ENCODE measurements at regions not wholly inside any gene's neighbourhood (a gene's known extent, or its start where the extent isn't known, plus 50 kb on each side); places are given as distances from the start of the nearest gene placed in this dataset.

DNA sequence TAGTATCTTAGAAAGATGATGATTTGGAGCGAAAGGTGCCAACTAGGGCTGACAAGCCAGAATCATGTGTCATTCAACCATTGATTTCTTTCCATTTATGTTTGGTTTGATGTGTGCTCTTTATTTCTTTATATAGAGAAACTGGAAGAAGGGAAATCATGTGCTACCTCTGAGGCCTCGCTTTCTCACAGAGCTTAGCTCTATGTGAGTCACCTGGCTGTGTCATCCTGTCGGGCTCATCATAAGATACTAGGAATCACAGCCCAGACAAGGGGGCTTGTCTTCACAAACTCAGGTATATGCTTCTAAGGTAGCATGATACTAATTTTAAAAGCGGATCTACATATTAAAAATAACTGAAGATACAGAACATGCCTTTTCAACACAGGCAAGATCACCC is 81.7 kb upstream of the GPM6B start:
- H3K4me1 ChIP-seq, result peaks cover 0 to 33% of the 10 kb centered on the region in 2 donors
- H3K27ac ChIP-seq, result no peak overlapping the region
- TF ChIP-seq, protein P1, sequence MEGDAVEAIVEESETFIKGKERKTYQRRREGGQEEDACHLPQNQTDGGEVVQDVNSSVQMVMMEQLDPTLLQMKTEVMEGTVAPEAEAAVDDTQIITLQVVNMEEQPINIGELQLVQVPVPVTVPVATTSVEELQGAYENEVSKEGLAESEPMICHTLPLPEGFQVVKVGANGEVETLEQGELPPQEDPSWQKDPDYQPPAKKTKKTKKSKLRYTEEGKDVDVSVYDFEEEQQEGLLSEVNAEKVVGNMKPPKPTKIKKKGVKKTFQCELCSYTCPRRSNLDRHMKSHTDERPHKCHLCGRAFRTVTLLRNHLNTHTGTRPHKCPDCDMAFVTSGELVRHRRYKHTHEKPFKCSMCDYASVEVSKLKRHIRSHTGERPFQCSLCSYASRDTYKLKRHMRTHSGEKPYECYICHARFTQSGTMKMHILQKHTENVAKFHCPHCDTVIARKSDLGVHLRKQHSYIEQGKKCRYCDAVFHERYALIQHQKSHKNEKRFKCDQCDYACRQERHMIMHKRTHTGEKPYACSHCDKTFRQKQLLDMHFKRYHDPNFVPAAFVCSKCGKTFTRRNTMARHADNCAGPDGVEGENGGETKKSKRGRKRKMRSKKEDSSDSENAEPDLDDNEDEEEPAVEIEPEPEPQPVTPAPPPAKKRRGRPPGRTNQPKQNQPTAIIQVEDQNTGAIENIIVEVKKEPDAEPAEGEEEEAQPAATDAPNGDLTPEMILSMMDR (IDR thresholded peaks at IDR 0.05), result no peak
- H3K4me3 ChIP-seq, result no peak overlapping the region
- H3K27me3 ChIP-seq, result no peaks in the 10 kb centered on the region
- H3K36me3 ChIP-seq, result no peaks in the 10 kb centered on the region
- H3K9me3 ChIP-seq, result no peaks in the 10 kb centered on the region
- no peak for DNase-seq (ENCODE audit: low spot score in 2 of 2)
- intact Hi-C loops (cut with DNase I), result loop anchor here (1.0 to 10.0 kb wide), 6 partner anchors 39 to 1776 kb away; partner anchors contain the start of gene GEMIN8

DNA sequence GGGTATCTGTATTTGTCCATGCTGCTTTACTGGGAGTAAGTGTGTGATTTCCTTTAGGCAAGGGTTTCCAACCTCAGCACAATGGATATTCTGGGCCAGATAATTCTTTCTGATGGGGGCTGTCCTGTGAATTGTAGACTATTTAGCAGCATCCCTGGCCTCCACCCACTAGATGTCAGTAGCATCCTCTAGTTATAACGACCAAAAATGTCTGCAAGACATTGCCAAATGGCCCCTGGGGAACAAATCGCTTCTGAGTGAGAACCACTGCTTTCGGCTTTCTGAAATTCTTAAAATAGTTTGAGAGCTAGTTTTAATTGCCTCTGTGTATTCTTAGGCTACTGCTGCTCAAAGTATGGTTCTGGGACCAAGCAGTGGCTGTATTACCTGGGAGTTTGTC is 81.2 kb upstream of the GPM6B start:
- DNase-seq (ENCODE audit: low spot score in 2 of 2), result peak in 1 of 2 donors; percentile 69
- TF ChIP-seq, protein P1 (IDR thresholded peaks at IDR 0.05), result peak in 2 of 3 experiments; percentile 29 to 32
- no peaks in the 10 kb centered on the region for H3K9me3 ChIP-seq
- H3K36me3 ChIP-seq, result no peaks in the 10 kb centered on the region
- peaks cover 0 to 33% of the 10 kb centered on the region in 2 donors for H3K4me1 ChIP-seq
- no peaks in the 10 kb centered on the region for H3K27me3 ChIP-seq
- intact Hi-C loops (cut with DNase I), result loop anchor here (1.0 to 10.0 kb wide), 6 partner anchors 39 to 1777 kb away; partner anchors contain the start of gene GEMIN8
- H3K4me3 ChIP-seq, result no peak overlapping the region
- H3K27ac ChIP-seq, result peak overlapping the region in 1 of 2 donors; percentile 23

DNA sequence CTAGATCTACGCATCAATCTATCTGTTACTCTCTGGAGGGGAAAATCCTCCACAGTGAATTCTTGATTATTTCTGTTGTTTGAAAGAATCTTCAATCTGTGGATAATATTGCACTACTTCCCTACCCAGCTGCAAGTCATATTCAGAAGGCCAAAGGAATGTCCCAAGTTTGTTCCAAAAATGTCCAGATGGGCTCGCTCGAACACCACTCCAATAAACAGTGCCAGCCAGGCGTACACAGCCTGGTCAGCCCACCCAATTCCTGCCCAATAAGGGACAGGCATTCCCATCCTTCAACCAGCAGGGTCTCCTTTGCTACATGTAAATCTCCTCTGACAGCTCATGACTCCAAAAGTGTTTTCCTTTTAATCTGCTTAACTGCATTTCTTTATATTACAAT is 80.7 kb upstream of the GPM6B start:
- H3K27me3 ChIP-seq, result no peaks in the 10 kb centered on the region
- H3K27ac ChIP-seq, result peak overlapping the region in 1 of 2 donors; percentile 23
- intact Hi-C loops (cut with DNase I), result loop anchor here (5.0 to 10.0 kb wide), 4 partner anchors 40 to 413 kb away; no protein-coding TSS in a partner anchor
- no peak overlapping the region for H3K4me3 ChIP-seq
- peaks cover 0 to 33% of the 10 kb centered on the region in 2 donors for H3K4me1 ChIP-seq
- no peak for DNase-seq (ENCODE audit: low spot score in 2 of 2)
- TF ChIP-seq, protein P1 (IDR thresholded peaks at IDR 0.05), result no peak
- H3K36me3 ChIP-seq, result no peaks in the 10 kb centered on the region
- H3K9me3 ChIP-seq, result no peaks in the 10 kb centered on the region

DNA sequence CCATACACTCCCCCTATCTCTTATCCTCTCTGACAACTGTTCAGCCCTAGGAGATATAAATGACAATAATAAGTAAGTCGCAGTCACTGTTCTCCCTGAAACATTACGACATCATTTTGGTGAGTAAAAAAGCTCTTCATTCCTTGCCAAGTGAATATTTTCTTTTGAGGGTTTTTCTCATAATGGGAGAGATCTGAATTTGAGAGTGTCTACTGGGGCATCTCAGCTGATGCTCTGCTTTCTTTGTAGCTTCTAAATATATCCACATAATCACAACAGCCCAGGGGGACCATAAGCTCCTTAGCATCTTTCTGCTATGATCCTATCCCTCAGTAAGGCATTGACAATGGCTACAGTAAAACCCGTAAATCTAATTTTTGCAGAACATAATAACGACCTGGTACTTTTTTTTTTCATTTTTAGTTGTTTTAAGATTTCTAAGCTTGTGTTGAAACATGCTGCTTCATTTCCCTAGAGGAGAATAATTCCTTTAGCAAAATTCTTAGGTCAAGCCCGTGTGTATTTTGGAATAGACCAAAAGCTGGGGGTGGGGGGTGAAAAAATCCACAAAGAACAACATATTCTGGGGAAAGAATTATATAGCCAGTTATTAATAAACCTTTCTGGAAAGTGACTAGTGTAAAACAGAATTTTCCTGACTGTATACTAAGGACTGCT is 78.1 kb upstream of the GPM6B start:
- DNase-seq (ENCODE audit: low spot score in 2 of 2), result peak in 1 of 2 donors; percentile 73
- H3K27ac ChIP-seq, result peak overlapping the region; percentile 32 to 46
- TF ChIP-seq, protein P1 (IDR thresholded peaks at IDR 0.05), result no peak
- peaks cover 0 to 26% of the 10 kb centered on the region in 2 donors for H3K4me1 ChIP-seq
- H3K36me3 ChIP-seq, result no peaks in the 10 kb centered on the region
- H3K9me3 ChIP-seq, result no peaks in the 10 kb centered on the region
- no peaks in the 10 kb centered on the region for H3K27me3 ChIP-seq
- intact Hi-C loops (cut with DNase I), result loop anchor here (5.0 to 10.0 kb wide), 6 partner anchors 42 to 410 kb away; no protein-coding TSS in a partner anchor
- H3K4me3 ChIP-seq, result no peak overlapping the region

DNA sequence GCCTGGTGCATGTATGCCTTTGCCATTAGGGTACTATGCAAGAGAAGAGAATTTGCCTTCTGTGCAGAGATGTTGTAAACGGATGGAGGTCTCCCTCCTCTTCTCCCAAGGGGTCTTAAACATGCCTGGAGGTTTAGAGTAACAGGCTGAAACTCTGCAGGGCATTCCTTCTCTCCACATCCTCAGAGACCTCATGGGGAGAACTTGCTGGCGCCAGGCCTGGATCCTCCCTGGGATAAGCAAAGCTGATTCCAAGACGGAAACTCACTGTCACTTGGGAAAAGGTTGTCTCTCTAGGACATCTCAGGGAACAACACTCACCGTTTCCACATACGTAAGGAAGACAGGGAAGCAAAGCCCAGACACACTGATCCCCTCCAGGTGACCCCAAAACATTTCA is 76.9 kb upstream of the GPM6B start:
- Histone ChIP-seq H3K27me3 (no peaks in the 10 kb centered on the region), H3K4me3 (no peak overlapping the region), H3K4me1 (peaks cover 0 to 22% of the 10 kb centered on the region in 2 donors), H3K9me3 (no peaks in the 10 kb centered on the region), H3K27ac (peak overlapping the region in 1 of 2 donors; percentile 32), H3K36me3 (no peaks in the 10 kb centered on the region)
- intact Hi-C loops (cut with DNase I), result loop anchor here (5.0 to 10.0 kb wide), 4 partner anchors 129 to 409 kb away; no protein-coding TSS in a partner anchor
- TF ChIP-seq, protein P1 (IDR thresholded peaks at IDR 0.05), result no peak
- no peak for DNase-seq (ENCODE audit: low spot score in 2 of 2)

Measured in ascending aorta (tissue), 2 donors.